ENCODE measurements at regions not wholly inside any gene's neighbourhood (a gene's known extent, or its start where the extent isn't known, plus 50 kb on each side); places are given as distances from the start of the nearest gene placed in this dataset.

- TF ChIP-seq CTCF (optimal IDR thresholded peaks at IDR 0.05 in 1 of 3, IDR thresholded peaks at IDR 0.05 in 1 of 3, conservative IDR thresholded peaks at IDR 0.05 in 1 of 3; ENCODE audit: extremely low read depth in 1 of 3, insufficient read depth in 2 of 3, low read length in 3 of 3) (no peak), EZH2 (IDR thresholded peaks at IDR 0.05; ENCODE audit: low read length) (no peak)
Observed at GRCh38 chr1:221025501-221025900, 146.3 kb downstream of the HLX start.
